Keratinocyte (primary cell): ENCODE measurements at regions not wholly inside any gene's neighbourhood (a gene's known extent, or its start where the extent isn't known, plus 50 kb on each side); places are given as distances from the start of the nearest gene placed in this dataset.

Experiments used
- DNase-seq: peaks from one replicate; pipeline ENCODE4 v3.0.0-alpha.2; 2011; ENCODE audit warnings: low read depth, missing footprints, low spot score
- FAIRE-seq: peaks from 2 replicates; lab custom pipeline; 2011; peaks lifted over from hg19 to GRCh38; lab: Jason Lieb, UNC
- H2AFZ ChIP-seq: 2 replicates; pipeline ENCODE4 v1.6.0; 2012; ENCODE audit warnings: low read length, control low read depth, inconsistent platforms; ENCODE audit not compliant: control insufficient read depth
- H3K27ac ChIP-seq: 2 replicates; pipeline ENCODE4 v1.5.1; 2011; ENCODE audit warnings: low read length; ENCODE audit not compliant: control insufficient read depth, insufficient read depth
- H3K27me3 ChIP-seq: 3 replicates; pipeline ENCODE4 v1.6.0; 2011; ENCODE audit warnings: low read length; ENCODE audit not compliant: control insufficient read depth, insufficient read depth; ENCODE audit errors: extremely low read depth
- H3K36me3 ChIP-seq, 2 experiments: 2 replicates in 1 of 2; 3 replicates in 1 of 2; pipeline ENCODE4 v1.5.1; 2011; ENCODE audit warnings: low read length in 2 of 2, mild to moderate bottlenecking in 1 of 2; ENCODE audit not compliant: control insufficient read depth in 2 of 2, insufficient read depth in 2 of 2; ENCODE audit errors: extremely low read depth in 1 of 2
- H3K4me1 ChIP-seq: 3 replicates; pipeline ENCODE4 v1.5.1; 2011; ENCODE audit warnings: low read length; ENCODE audit not compliant: control insufficient read depth, insufficient read depth; ENCODE audit errors: extremely low read depth
- H3K4me2 ChIP-seq: 3 replicates; pipeline ENCODE4 v1.6.0; 2011; ENCODE audit warnings: low read depth, low read length; ENCODE audit not compliant: control insufficient read depth, insufficient read depth; ENCODE audit errors: extremely low read depth
- H3K4me3 ChIP-seq, 3 experiments: fragments of 200-600 bp in 1 of 3; sonication (generic) in 1 of 3; 2 replicates in 2 of 3; 3 replicates in 1 of 3; pipeline ENCODE4 v1.5.1; 2011 to 2016; ENCODE audit warnings: low read length in 3 of 3, mild to moderate bottlenecking in 3 of 3, control low read depth in 2 of 3, inconsistent platforms in 1 of 3, low read depth in 1 of 3, mixed read lengths in 1 of 3, mixed run types in 1 of 3, moderate library complexity in 1 of 3; ENCODE audit not compliant: control insufficient read depth in 2 of 3, insufficient read depth in 2 of 3; ENCODE audit errors: extremely low read depth in 1 of 3
- H3K79me2 ChIP-seq: 2 replicates; pipeline ENCODE4 v1.6.0; 2012; ENCODE audit warnings: low read length; ENCODE audit not compliant: control insufficient read depth, insufficient read depth
- H3K9ac ChIP-seq: 3 replicates; pipeline ENCODE4 v1.6.0; 2011; ENCODE audit warnings: low read length; ENCODE audit not compliant: control insufficient read depth, insufficient read depth; ENCODE audit errors: extremely low read depth
- H3K9me1 ChIP-seq: 3 replicates; pipeline ENCODE4 v1.6.0; 2011; ENCODE audit warnings: low read length; ENCODE audit not compliant: control insufficient read depth, insufficient read depth; ENCODE audit errors: extremely low read depth
- H3K9me3 ChIP-seq: 2 replicates; pipeline ENCODE4 v1.5.1; 2012; ENCODE audit warnings: low read depth, low read length; ENCODE audit not compliant: control insufficient read depth
- H4K20me1 ChIP-seq: 3 replicates; pipeline ENCODE4 v1.6.0; 2011; ENCODE audit warnings: low read length; ENCODE audit not compliant: control insufficient read depth, insufficient read depth; ENCODE audit errors: extremely low read depth
- EZH2 ChIP-seq: IDR thresholded peaks from one replicate; pipeline ENCODE4 v1.6.1; 2012; ENCODE audit warnings: inconsistent platforms, mild to moderate bottlenecking, low read length, moderate library complexity
- dilution Hi-C: fragments of 300-500 bp; cut with MboI; formaldehyde crosslinking; loops from one replicate; pipeline ENCODE4 v1.7.0; 2020; ENCODE audit warnings: low sequenced_read_pairs; ENCODE audit not compliant: extremely low pct_ligation_motif_present
- TF ChIP-seq, protein P1 (sequence below), 3 experiments: IDR thresholded peaks in 1 of 3; conservative IDR thresholded peaks in 1 of 3; optimal IDR thresholded peaks in 1 of 3; 2 replicates in 2 of 3; 3 replicates in 1 of 3; pipeline versions ENCODE3 to v1.5.1; 2011; ENCODE audit warnings: low read length in 3 of 3, mild to moderate bottlenecking in 3 of 3, moderate library complexity in 2 of 3, control low read depth in 1 of 3, inconsistent platforms in 1 of 3; ENCODE audit not compliant: insufficient read depth in 2 of 3; ENCODE audit errors: extremely low read depth in 1 of 3

DNA sequence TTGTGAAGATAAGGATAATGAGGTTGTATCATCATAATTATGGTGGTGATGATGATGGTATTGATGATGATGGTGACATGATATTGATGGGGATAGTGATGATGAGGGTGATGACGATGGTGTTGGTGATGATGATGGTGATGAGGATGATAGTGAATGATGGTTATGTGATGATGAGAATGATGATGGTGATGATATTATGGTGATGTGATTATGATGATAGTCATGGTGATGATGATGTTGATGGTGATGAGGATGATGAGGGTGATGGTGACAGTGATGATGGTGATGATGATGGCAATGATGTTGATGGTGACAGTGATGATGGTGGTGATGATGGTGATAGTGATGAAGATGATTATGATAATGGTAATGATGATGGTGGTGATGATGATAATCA lies 299.9 kb upstream of the ADARB2 start:
- Histone ChIP-seq H3K36me3 (no peaks in the 10 kb centered on the region), H3K9ac (no peak overlapping the region), H3K79me2 (no peaks in the 10 kb centered on the region), H3K9me1 (no peaks in the 10 kb centered on the region), H3K9me3 (no peaks in the 10 kb centered on the region), H3K27ac (no peak overlapping the region), H3K27me3 (no peaks in the 10 kb centered on the region), H3K4me3 (no peak overlapping the region), H3K4me2 (no peak overlapping the region), H4K20me1 (no peaks in the 10 kb centered on the region), H2AFZ (no peak overlapping the region), H3K4me1 (no peaks in the 10 kb centered on the region)
- no peak for TF ChIP-seq EZH2
- TF ChIP-seq, protein P1, sequence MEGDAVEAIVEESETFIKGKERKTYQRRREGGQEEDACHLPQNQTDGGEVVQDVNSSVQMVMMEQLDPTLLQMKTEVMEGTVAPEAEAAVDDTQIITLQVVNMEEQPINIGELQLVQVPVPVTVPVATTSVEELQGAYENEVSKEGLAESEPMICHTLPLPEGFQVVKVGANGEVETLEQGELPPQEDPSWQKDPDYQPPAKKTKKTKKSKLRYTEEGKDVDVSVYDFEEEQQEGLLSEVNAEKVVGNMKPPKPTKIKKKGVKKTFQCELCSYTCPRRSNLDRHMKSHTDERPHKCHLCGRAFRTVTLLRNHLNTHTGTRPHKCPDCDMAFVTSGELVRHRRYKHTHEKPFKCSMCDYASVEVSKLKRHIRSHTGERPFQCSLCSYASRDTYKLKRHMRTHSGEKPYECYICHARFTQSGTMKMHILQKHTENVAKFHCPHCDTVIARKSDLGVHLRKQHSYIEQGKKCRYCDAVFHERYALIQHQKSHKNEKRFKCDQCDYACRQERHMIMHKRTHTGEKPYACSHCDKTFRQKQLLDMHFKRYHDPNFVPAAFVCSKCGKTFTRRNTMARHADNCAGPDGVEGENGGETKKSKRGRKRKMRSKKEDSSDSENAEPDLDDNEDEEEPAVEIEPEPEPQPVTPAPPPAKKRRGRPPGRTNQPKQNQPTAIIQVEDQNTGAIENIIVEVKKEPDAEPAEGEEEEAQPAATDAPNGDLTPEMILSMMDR (optimal IDR thresholded peaks at IDR 0.05 in 1 of 3, IDR thresholded peaks at IDR 0.05 in 1 of 3, conservative IDR thresholded peaks at IDR 0.05 in 1 of 3; ENCODE audit: extremely low read depth in 1 of 3, insufficient read depth in 2 of 3, low read length in 3 of 3) = no peak
- dilution Hi-C loops = no loop called here
- DNase-seq (no peak), FAIRE-seq (no peak)

DNA sequence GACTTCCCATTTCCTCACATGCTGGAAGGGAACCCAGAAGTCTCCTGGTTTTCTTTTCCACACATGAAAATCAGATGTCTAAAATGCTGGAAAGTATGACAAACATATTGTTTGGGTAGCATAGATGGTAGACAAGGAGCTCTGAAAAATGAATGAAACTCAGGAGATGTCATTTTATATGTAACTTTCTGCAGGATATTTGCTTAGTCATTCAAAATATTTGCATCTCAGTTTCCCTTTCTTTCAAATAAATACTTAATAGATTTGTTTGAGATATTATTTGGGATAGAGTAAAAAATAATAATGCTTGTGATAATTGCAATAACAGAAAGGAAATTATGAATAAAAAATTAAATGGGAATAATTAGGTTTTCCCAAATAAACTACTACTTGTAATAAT lies 298.9 kb upstream of the ADARB2 start:
- Histone ChIP-seq H3K9me3 (no peaks in the 10 kb centered on the region), H3K9ac (no peak overlapping the region), H3K9me1 (no peaks in the 10 kb centered on the region), H3K4me2 (no peak overlapping the region), H4K20me1 (no peaks in the 10 kb centered on the region), H3K36me3 (no peaks in the 10 kb centered on the region), H3K4me3 (no peak overlapping the region), H2AFZ (no peak overlapping the region), H3K4me1 (no peaks in the 10 kb centered on the region), H3K27ac (no peak overlapping the region), H3K27me3 (no peaks in the 10 kb centered on the region), H3K79me2 (no peaks in the 10 kb centered on the region)
- TF ChIP-seq EZH2 = no peak
- TF ChIP-seq, protein P1 (optimal IDR thresholded peaks at IDR 0.05 in 1 of 3, IDR thresholded peaks at IDR 0.05 in 1 of 3, conservative IDR thresholded peaks at IDR 0.05 in 1 of 3; ENCODE audit: extremely low read depth in 1 of 3, insufficient read depth in 2 of 3, low read length in 3 of 3) = no peak
- no peak for FAIRE-seq
- DNase-seq = no peak
- dilution Hi-C loops = no loop called here
